ENCODE measurements at regions not wholly inside any gene's neighbourhood (a gene's known extent, or its start where the extent isn't known, plus 50 kb on each side); places are given as distances from the start of the nearest gene placed in this dataset.

GRCh38 chr5:175388531-175388930 lies 55.5 kb downstream of the DRD1 start:
- DNase-seq (ENCODE audit: low spot score): no peak

GRCh38 chr5:175387144-175387543 lies 56.8 kb downstream of the DRD1 start:
- DNase-seq (ENCODE audit: low spot score): no peak

GRCh38 chr5:175386526-175386925 lies 57.5 kb downstream of the DRD1 start:
- no peak for DNase-seq (ENCODE audit: low spot score)

- peak; percentile 34 for DNase-seq (ENCODE audit: low spot score)
Observed at GRCh38 chr5:175385691-175386362, 58.2 kb downstream of the DRD1 start.

GRCh38 chr5:175384724-175385552 lies 59.0 kb downstream of the DRD1 start:
- no peak for DNase-seq (ENCODE audit: low spot score)

GRCh38 chr5:175383350-175383749 lies 60.6 kb downstream of the DRD1 start:
- DNase-seq (ENCODE audit: low spot score): no peak

- DNase-seq (ENCODE audit: low spot score): no peak
Observed at GRCh38 chr5:175382171-175382570, 61.8 kb downstream of the DRD1 start.

GRCh38 chr5:175381130-175381529 lies 62.9 kb downstream of the DRD1 start:
- DNase-seq (ENCODE audit: low spot score): no peak

GRCh38 chr5:175380701-175381100 lies 63.3 kb downstream of the DRD1 start:
- DNase-seq (ENCODE audit: low spot score): no peak

GRCh38 chr5:175379867-175380266 lies 64.1 kb downstream of the DRD1 start:
- no peak for DNase-seq (ENCODE audit: low spot score)

- peak; percentile 45 for DNase-seq (ENCODE audit: low spot score)
Observed at GRCh38 chr5:175378444-175379028, 65.4 kb downstream of the DRD1 start.

GRCh38 chr5:175377816-175378215 lies 66.2 kb downstream of the DRD1 start:
- no peak for DNase-seq (ENCODE audit: low spot score)

- no peak for DNase-seq (ENCODE audit: low spot score)
Observed at GRCh38 chr5:175374166-175374875, 69.7 kb downstream of the DRD1 start.

- no peak for DNase-seq (ENCODE audit: low spot score)
Observed at GRCh38 chr5:175365866-175366265, 78.1 kb downstream of the DRD1 start.

GRCh38 chr5:175363300-175363699 lies 80.7 kb downstream of the DRD1 start:
- DNase-seq (ENCODE audit: low spot score): no peak

GRCh38 chr5:175357995-175358394 lies 86.0 kb downstream of the DRD1 start:
- DNase-seq (ENCODE audit: low spot score): no peak

GRCh38 chr5:175356428-175356827 lies 87.6 kb downstream of the DRD1 start:
- DNase-seq (ENCODE audit: low spot score): no peak

- DNase-seq (ENCODE audit: low spot score): no peak
Observed at GRCh38 chr5:175354964-175355363, 89.0 kb downstream of the DRD1 start.

- DNase-seq (ENCODE audit: low spot score): peak; percentile 16
Observed at GRCh38 chr5:175353926-175354325, 90.1 kb downstream of the DRD1 start.

GRCh38 chr5:175351897-175352590 lies 91.9 kb downstream of the DRD1 start:
- no peak for DNase-seq (ENCODE audit: low spot score)

GRCh38 chr5:175351126-175351525 lies 92.9 kb downstream of the DRD1 start:
- DNase-seq (ENCODE audit: low spot score): no peak

GRCh38 chr5:175347931-175348330 lies 96.1 kb downstream of the DRD1 start:
- no peak for DNase-seq (ENCODE audit: low spot score)
